SH-SY5Y (cell line): ENCODE measurements at regions not wholly inside any gene's neighbourhood (a gene's known extent, or its start where the extent isn't known, plus 50 kb on each side); places are given as distances from the start of the nearest gene placed in this dataset.

Experiments
- GATA2 ChIP-seq: IDR thresholded peaks from 2 replicates; pipeline ENCODE4 v1.6.1; 2011; ENCODE audit warnings: mild to moderate bottlenecking, low read depth, low read length
- GATA3 ChIP-seq: IDR thresholded peaks from 2 replicates; pipeline ENCODE4 v1.6.1; 2011; ENCODE audit warnings: low read depth, mild to moderate bottlenecking, low read length, moderate library complexity

DNA sequence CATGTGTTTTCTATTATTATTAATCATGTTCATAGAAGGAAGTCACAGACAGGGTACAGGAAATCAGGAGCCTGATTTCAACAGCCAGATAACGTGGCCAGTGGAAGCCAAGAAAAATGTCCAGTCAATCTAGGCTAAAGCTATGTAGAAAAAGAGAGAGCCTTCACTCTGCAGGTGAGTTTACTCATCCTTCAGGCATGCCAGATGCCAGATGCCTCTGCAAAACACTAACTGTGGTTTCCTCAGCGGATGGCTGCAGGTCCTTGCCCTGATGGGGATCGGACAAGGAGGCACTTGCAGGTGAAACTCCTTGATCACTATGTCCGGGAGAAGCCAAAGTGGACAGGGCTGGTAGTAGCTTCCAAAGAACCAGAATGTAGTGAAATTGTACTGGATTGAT lies 962.3 kb upstream of the RAG2 start:
- TF ChIP-seq GATA2 (no peak), GATA3 (no peak)
